ENCODE measurements at regions not wholly inside any gene's neighbourhood (a gene's known extent, or its start where the extent isn't known, plus 50 kb on each side); places are given as distances from the start of the nearest gene placed in this dataset.

DNA sequence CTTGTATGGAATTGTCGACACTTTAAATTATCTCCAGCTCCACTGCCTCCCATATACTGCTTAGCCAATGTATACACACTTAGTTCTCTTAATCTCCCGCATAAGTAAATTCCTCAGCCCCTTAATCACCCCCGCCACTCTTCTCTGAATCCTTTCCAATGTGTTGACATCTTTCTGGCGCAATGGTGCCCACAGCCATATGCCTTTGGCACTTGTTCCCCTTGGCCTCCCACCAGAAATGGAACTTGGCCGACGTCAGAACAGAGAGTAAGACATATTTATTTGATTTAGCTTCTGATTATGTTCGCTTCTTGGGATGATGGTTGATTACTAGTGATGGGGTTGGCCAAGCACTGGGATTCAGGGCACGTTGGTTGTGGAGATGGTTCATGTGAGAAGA, 1089.3 kb upstream of the CELF4 start:
- Histone ChIP-seq H3K4me2 (ENCODE audit: low read length) (no peak overlapping the region), H3K27ac (ENCODE audit: low read depth, low read length) (no peak overlapping the region), H4K20me1 (ENCODE audit: insufficient read depth, low read length) (no peaks in the 10 kb centered on the region), H2AFZ (ENCODE audit: low read depth, low read length) (no peak overlapping the region), H3K9me3 (ENCODE audit: insufficient read depth, low read depth, low read length) (no peaks in the 10 kb centered on the region), H3K9ac (ENCODE audit: low read length) (no peak overlapping the region), H3K27me3 (ENCODE audit: insufficient read depth, low read length) (peaks cover 2% of the 10 kb centered on the region), H3K4me1 (ENCODE audit: insufficient read depth, low read length) (no peaks in the 10 kb centered on the region), H3K4me3 (ENCODE audit: insufficient read depth, low read depth, low read length) (no peak overlapping the region), H3K36me3 (ENCODE audit: insufficient read depth, low read length) (no peaks in the 10 kb centered on the region), H3K79me2 (ENCODE audit: insufficient read depth, low read length) (no peaks in the 10 kb centered on the region)
- no peaks in the 10 kb centered on the region for H3K9me3 Mint-ChIP-seq (ENCODE audit: unreplicated experiment)
- no peaks in the 10 kb centered on the region for H3K36me3 Mint-ChIP-seq (ENCODE audit: low read depth, unreplicated experiment)
- H3K4me1 Mint-ChIP-seq (ENCODE audit: low read depth, unreplicated experiment): peaks cover 4% of the 10 kb centered on the region
- H3K27ac Mint-ChIP-seq (ENCODE audit: unreplicated experiment): no peak overlapping the region
- no peak overlapping the region for H3K4me3 Mint-ChIP-seq (ENCODE audit: unreplicated experiment)
- DNase-seq (ENCODE audit: low read depth): no peak
- FAIRE-seq: no peak
- H3K27me3 Mint-ChIP-seq (ENCODE audit: low read depth, unreplicated experiment): no peaks in the 10 kb centered on the region
- TF ChIP-seq, protein P1, sequence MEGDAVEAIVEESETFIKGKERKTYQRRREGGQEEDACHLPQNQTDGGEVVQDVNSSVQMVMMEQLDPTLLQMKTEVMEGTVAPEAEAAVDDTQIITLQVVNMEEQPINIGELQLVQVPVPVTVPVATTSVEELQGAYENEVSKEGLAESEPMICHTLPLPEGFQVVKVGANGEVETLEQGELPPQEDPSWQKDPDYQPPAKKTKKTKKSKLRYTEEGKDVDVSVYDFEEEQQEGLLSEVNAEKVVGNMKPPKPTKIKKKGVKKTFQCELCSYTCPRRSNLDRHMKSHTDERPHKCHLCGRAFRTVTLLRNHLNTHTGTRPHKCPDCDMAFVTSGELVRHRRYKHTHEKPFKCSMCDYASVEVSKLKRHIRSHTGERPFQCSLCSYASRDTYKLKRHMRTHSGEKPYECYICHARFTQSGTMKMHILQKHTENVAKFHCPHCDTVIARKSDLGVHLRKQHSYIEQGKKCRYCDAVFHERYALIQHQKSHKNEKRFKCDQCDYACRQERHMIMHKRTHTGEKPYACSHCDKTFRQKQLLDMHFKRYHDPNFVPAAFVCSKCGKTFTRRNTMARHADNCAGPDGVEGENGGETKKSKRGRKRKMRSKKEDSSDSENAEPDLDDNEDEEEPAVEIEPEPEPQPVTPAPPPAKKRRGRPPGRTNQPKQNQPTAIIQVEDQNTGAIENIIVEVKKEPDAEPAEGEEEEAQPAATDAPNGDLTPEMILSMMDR (IDR thresholded peaks at IDR 0.05; ENCODE audit: insufficient read depth, low read depth, low read length): no peak
- no peak for TF ChIP-seq EZH2 (IDR thresholded peaks at IDR 0.05; ENCODE audit: insufficient read depth, low read length)

DNA sequence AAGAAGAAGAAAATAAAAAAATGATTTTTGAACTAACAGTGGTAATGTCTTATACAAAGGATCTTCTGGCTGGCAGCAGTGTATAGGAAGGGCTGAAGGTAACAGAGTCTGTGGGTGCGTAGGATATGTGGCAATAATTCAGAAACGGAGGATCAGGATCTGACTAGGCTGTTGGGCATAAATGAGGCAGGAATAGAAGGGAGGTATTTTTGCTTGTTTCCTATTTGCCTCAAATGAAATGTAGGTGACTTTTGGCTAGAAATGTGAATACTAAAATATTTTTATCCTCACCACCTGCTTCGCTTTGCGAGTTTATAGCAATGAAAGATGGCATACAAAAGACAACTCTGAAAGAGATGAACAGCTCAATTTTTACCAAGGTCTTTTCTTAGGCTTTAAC, 1086.1 kb upstream of the CELF4 start:
- no peaks in the 10 kb centered on the region for H3K9me3 ChIP-seq (ENCODE audit: insufficient read depth, low read depth, low read length)
- H3K36me3 ChIP-seq (ENCODE audit: insufficient read depth, low read length): no peaks in the 10 kb centered on the region
- no peak overlapping the region for H3K4me2 ChIP-seq (ENCODE audit: low read length)
- peaks cover 26% of the 10 kb centered on the region for H3K4me1 Mint-ChIP-seq (ENCODE audit: low read depth, unreplicated experiment)
- H3K79me2 ChIP-seq (ENCODE audit: insufficient read depth, low read length): no peaks in the 10 kb centered on the region
- no peak overlapping the region for H3K27ac ChIP-seq (ENCODE audit: low read depth, low read length)
- no peak overlapping the region for H3K4me3 ChIP-seq (ENCODE audit: insufficient read depth, low read depth, low read length)
- DNase-seq (ENCODE audit: low read depth) (no peak), FAIRE-seq (no peak)
- no peaks in the 10 kb centered on the region for H3K27me3 Mint-ChIP-seq (ENCODE audit: low read depth, unreplicated experiment)
- no peak overlapping the region for H3K4me3 Mint-ChIP-seq (ENCODE audit: unreplicated experiment)
- H3K27ac Mint-ChIP-seq (ENCODE audit: unreplicated experiment): no peak overlapping the region
- TF ChIP-seq EZH2 (IDR thresholded peaks at IDR 0.05; ENCODE audit: insufficient read depth, low read length): no peak
- H3K4me1 ChIP-seq (ENCODE audit: insufficient read depth, low read length): no peaks in the 10 kb centered on the region
- no peaks in the 10 kb centered on the region for H3K9me3 Mint-ChIP-seq (ENCODE audit: unreplicated experiment)
- H2AFZ ChIP-seq (ENCODE audit: low read depth, low read length): no peak overlapping the region
- H3K36me3 Mint-ChIP-seq (ENCODE audit: low read depth, unreplicated experiment): no peaks in the 10 kb centered on the region
- no peaks in the 10 kb centered on the region for H4K20me1 ChIP-seq (ENCODE audit: insufficient read depth, low read length)
- no peak overlapping the region for H3K9ac ChIP-seq (ENCODE audit: low read length)
- no peaks in the 10 kb centered on the region for H3K27me3 ChIP-seq (ENCODE audit: insufficient read depth, low read length)

- H3K27me3 Mint-ChIP-seq (ENCODE audit: low read depth, unreplicated experiment): no peaks in the 10 kb centered on the region
- Histone ChIP-seq H3K9me3 (ENCODE audit: insufficient read depth, low read depth, low read length) (no peaks in the 10 kb centered on the region), H3K36me3 (ENCODE audit: insufficient read depth, low read length) (no peaks in the 10 kb centered on the region), H3K27ac (ENCODE audit: low read depth, low read length) (no peak overlapping the region), H3K9ac (ENCODE audit: low read length) (no peak overlapping the region), H3K4me1 (ENCODE audit: insufficient read depth, low read length) (no peaks in the 10 kb centered on the region), H4K20me1 (ENCODE audit: insufficient read depth, low read length) (no peaks in the 10 kb centered on the region), H3K4me2 (ENCODE audit: low read length) (no peak overlapping the region), H3K79me2 (ENCODE audit: insufficient read depth, low read length) (no peaks in the 10 kb centered on the region), H3K27me3 (ENCODE audit: insufficient read depth, low read length) (no peaks in the 10 kb centered on the region), H3K4me3 (ENCODE audit: insufficient read depth, low read depth, low read length) (no peak overlapping the region), H2AFZ (ENCODE audit: low read depth, low read length) (no peak overlapping the region)
- TF ChIP-seq EZH2 (IDR thresholded peaks at IDR 0.05; ENCODE audit: insufficient read depth, low read length): no peak
- TF ChIP-seq, protein P1 (IDR thresholded peaks at IDR 0.05; ENCODE audit: insufficient read depth, low read depth, low read length): no peak
- no peak for DNase-seq (ENCODE audit: low read depth)
- peaks cover 31% of the 10 kb centered on the region for H3K4me1 Mint-ChIP-seq (ENCODE audit: low read depth, unreplicated experiment)
- no peaks in the 10 kb centered on the region for H3K9me3 Mint-ChIP-seq (ENCODE audit: unreplicated experiment)
- H3K27ac Mint-ChIP-seq (ENCODE audit: unreplicated experiment): no peak overlapping the region
- H3K36me3 Mint-ChIP-seq (ENCODE audit: low read depth, unreplicated experiment): no peaks in the 10 kb centered on the region
- no peak for FAIRE-seq
- no peak overlapping the region for H3K4me3 Mint-ChIP-seq (ENCODE audit: unreplicated experiment)
Measured at GRCh38 chr18:38648179-38648578, 1082.6 kb upstream of the CELF4 start.
